Dendritic cell treated with granulocyte-macrophage colony-stimulating factor and Interleukin-4, amounts not matched to agents 40 ng/mL and 50 ng/mL, for 4 days (primary cell): ENCODE measurements at regions not wholly inside any gene's neighbourhood (a gene's known extent, or its start where the extent isn't known, plus 50 kb on each side); places are given as distances from the start of the nearest gene placed in this dataset.
"Not testable (repeated sequence)": the region's sequence is repeated elsewhere in the genome, so short reads cannot be mapped to it uniquely, and the experiment has no call there.

Experiments used
- H3K27ac Mint-ChIP-seq: one replicate; pipeline ENCODE4 v1.8.0; 2022; ENCODE audit warnings: mild to moderate bottlenecking, mixed read lengths
- H3K27me3 Mint-ChIP-seq: one replicate; pipeline ENCODE4 v1.8.0; 2022; ENCODE audit warnings: mild to moderate bottlenecking, mixed read lengths
- H3K36me3 Mint-ChIP-seq: one replicate; pipeline ENCODE4 v1.8.0; 2022; ENCODE audit warnings: low read depth, mixed read lengths
- H3K4me1 Mint-ChIP-seq: one replicate; pipeline ENCODE4 v1.8.0; 2022; ENCODE audit warnings: low read depth, mixed read lengths
- H3K4me3 Mint-ChIP-seq: one replicate; pipeline ENCODE4 v1.8.0; 2022; ENCODE audit warnings: mild to moderate bottlenecking, moderate library complexity, mixed read lengths
- H3K9me3 Mint-ChIP-seq: one replicate; pipeline ENCODE4 v1.8.0; 2022; ENCODE audit warnings: mixed read lengths
- intact Hi-C: fragments of 100-400 bp; cut with micrococcal nuclease; formaldehyde crosslinking; loops from one replicate; pipeline ENCODE4 v1.15.0; 2022

GRCh38 chr12:29921307-29921706 lies 137.6 kb upstream of the TMTC1 start:
- Mint-ChIP-seq H3K36me3 (no peaks in the 10 kb centered on the region), H3K27me3 (no peaks in the 10 kb centered on the region), H3K4me3 (no peak overlapping the region), H3K27ac (no peak overlapping the region), H3K4me1 (no peaks in the 10 kb centered on the region), H3K9me3 (no peaks in the 10 kb centered on the region)
- intact Hi-C loops = no loop called here

- H3K27me3 Mint-ChIP-seq = no peaks in the 10 kb centered on the region
- no peak overlapping the region for H3K27ac Mint-ChIP-seq
- intact Hi-C loops = no loop called here
- no peak overlapping the region for H3K4me3 Mint-ChIP-seq
- H3K4me1 Mint-ChIP-seq = no peaks in the 10 kb centered on the region
- no peaks in the 10 kb centered on the region for H3K36me3 Mint-ChIP-seq
- peaks cover 39% of the 10 kb centered on the region for H3K9me3 Mint-ChIP-seq
Measured at GRCh38 chr12:29908157-29908556, 124.4 kb upstream of the TMTC1 start.

DNA sequence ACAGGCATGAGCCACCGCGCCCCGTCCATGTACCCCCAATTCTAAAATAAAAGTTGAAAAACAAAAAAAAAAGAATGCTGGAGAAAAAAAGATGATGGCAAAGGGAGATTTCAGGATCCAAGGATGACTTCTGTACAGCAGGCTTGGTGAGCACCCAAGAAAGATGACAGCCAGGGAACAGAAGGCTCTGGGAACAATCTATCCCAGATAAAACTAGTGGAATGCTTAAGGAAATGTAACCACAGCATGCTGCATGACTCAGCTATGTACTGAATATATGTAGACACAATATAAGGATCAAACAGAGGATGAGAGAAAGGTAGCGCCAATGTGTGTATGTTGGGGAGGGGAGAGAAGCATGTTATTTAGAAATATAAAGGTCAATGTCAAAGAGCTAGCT lies 123.7 kb upstream of the TMTC1 start:
- Mint-ChIP-seq H3K4me3 (no peak overlapping the region), H3K27me3 (no peaks in the 10 kb centered on the region), H3K9me3 (peaks cover 34% of the 10 kb centered on the region), H3K36me3 (no peaks in the 10 kb centered on the region), H3K4me1 (no peaks in the 10 kb centered on the region), H3K27ac (no peak overlapping the region)
- intact Hi-C loops = no loop called here

GRCh38 chr12:29902043-29902442 lies 118.3 kb upstream of the TMTC1 start:
- Mint-ChIP-seq H3K27me3 (no peaks in the 10 kb centered on the region), H3K27ac (no peak overlapping the region), H3K9me3 (no peaks in the 10 kb centered on the region), H3K36me3 (no peaks in the 10 kb centered on the region), H3K4me1 (no peaks in the 10 kb centered on the region), H3K4me3 (no peak overlapping the region)
- intact Hi-C loops = no loop called here

- intact Hi-C loops = no loop called here
- H3K27me3 Mint-ChIP-seq = no peaks in the 10 kb centered on the region
- no peaks in the 10 kb centered on the region for H3K4me1 Mint-ChIP-seq
- H3K36me3 Mint-ChIP-seq = no peaks in the 10 kb centered on the region
- no peaks in the 10 kb centered on the region for H3K9me3 Mint-ChIP-seq
- H3K27ac Mint-ChIP-seq = no peak overlapping the region
- H3K4me3 Mint-ChIP-seq = no peak overlapping the region
Measured at GRCh38 chr12:29901585-29901984, 117.8 kb upstream of the TMTC1 start.

DNA sequence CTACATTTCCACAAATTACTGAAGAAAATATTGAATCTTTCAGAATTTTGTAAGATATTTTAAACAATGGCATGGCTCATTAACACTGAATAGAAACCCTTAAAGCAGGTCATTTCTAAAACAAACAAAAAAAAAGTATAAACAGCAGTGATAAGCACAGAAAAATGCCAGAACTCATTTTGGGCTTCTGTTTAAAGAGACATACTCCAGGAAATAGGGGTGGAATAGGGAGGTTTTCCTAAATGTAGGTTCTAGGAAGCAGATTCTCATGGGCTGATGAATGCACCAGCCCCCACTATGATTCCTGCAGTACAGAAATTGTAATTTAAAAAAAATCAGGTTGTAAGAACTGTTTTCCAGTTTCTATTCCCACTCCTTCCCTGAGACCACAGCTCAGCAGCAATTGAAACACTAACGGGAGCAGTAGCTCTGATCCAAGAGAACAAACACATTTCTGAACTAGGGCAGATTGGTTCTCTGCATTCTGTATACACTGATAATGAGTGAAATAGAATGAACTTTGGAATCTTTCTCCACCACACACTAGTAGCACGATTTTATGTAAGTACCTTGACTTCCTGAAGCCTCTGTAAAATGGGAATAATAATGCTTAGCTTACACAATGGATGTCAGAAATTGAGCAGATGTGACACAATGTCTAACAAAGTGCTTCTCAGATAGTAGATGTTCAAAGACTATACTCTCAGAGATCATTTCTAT lies 115.6 kb upstream of the TMTC1 start:
- Mint-ChIP-seq H3K27me3 (no peaks in the 10 kb centered on the region), H3K4me3 (no peak overlapping the region), H3K27ac (no peak overlapping the region), H3K36me3 (no peaks in the 10 kb centered on the region), H3K9me3 (no peaks in the 10 kb centered on the region), H3K4me1 (no peaks in the 10 kb centered on the region)
- intact Hi-C loops = no loop called here

DNA sequence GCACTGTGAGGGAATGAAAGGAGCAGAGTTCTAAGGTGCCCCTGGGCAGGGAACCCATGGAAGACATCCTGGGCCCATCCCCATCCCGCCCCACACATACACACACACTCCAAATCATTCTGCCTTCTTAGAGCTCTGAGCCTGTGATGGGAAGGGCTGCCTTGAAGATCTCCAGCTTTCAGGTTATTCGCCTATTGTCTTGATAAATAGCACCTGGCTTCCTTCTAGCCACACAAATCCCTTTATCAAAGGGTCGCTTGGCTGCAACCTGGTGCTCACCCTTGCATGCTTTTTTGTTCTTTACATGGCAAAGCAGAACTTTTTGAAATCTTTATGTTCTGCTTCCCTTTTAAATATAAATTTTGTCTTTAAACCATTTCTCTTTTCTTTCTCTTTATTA lies 112.2 kb upstream of the TMTC1 start:
- no peaks in the 10 kb centered on the region for H3K9me3 Mint-ChIP-seq
- no peaks in the 10 kb centered on the region for H3K4me1 Mint-ChIP-seq
- intact Hi-C loops = no loop called here
- no peaks in the 10 kb centered on the region for H3K27me3 Mint-ChIP-seq
- H3K27ac Mint-ChIP-seq = no peak overlapping the region
- no peak overlapping the region for H3K4me3 Mint-ChIP-seq
- H3K36me3 Mint-ChIP-seq = no peaks in the 10 kb centered on the region

- H3K27me3 Mint-ChIP-seq = no peaks in the 10 kb centered on the region
- H3K27ac Mint-ChIP-seq = no peak overlapping the region
- H3K4me1 Mint-ChIP-seq = no peaks in the 10 kb centered on the region
- intact Hi-C loops = no loop called here
- no peak overlapping the region for H3K4me3 Mint-ChIP-seq
- H3K36me3 Mint-ChIP-seq = no peaks in the 10 kb centered on the region
- no peaks in the 10 kb centered on the region for H3K9me3 Mint-ChIP-seq
Measured at GRCh38 chr12:29893002-29893401, 109.3 kb upstream of the TMTC1 start.

- no peak overlapping the region for H3K4me3 Mint-ChIP-seq
- intact Hi-C loops = no loop called here
- H3K9me3 Mint-ChIP-seq = no peaks in the 10 kb centered on the region
- H3K27me3 Mint-ChIP-seq = no peaks in the 10 kb centered on the region
- H3K27ac Mint-ChIP-seq = no peak overlapping the region
- H3K4me1 Mint-ChIP-seq = no peaks in the 10 kb centered on the region
- H3K36me3 Mint-ChIP-seq = no peaks in the 10 kb centered on the region
Measured at GRCh38 chr12:29891792-29892191, 108.0 kb upstream of the TMTC1 start.

DNA sequence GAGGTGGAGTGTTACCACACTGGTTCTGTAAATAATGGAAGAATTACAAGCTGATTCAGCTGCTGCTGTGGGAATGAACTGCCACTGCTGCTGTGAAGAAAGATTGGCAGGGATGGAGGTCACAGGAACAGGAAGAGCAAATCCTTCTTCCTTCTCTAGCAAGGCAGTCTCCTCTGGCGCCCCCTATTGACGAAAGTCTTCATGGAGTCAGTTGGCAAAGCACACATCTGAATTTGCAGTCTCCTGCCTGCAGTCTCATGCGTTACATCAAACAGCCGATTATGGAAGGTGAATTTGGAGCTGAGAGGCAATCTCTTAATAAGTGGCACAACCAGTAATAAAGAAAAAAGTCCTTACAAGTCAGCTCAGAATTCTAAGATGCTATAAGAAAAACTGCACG lies 106.0 kb upstream of the TMTC1 start:
- Mint-ChIP-seq H3K36me3 (no peaks in the 10 kb centered on the region), H3K27ac (no peak overlapping the region)
- intact Hi-C loops = loop anchor here (1.0 kb wide), 1 partner anchor 337 kb away; no protein-coding TSS in a partner anchor

GRCh38 chr12:29888777-29889176 lies 105.0 kb upstream of the TMTC1 start:
- no peaks in the 10 kb centered on the region for H3K4me1 Mint-ChIP-seq
- no peak overlapping the region for H3K27ac Mint-ChIP-seq
- peaks cover 17% of the 10 kb centered on the region for H3K9me3 Mint-ChIP-seq
- H3K27me3 Mint-ChIP-seq = no peaks in the 10 kb centered on the region
- intact Hi-C loops = loop anchor here (1.0 kb wide), 1 partner anchor 336 kb away; no protein-coding TSS in a partner anchor
- no peaks in the 10 kb centered on the region for H3K36me3 Mint-ChIP-seq
- H3K4me3 Mint-ChIP-seq = no peak overlapping the region

More for the DNA sequence above, 106.0 kb upstream of the TMTC1 start:
- H3K9me3 Mint-ChIP-seq = peaks cover 7% of the 10 kb centered on the region
- H3K4me3 Mint-ChIP-seq = no peak overlapping the region
- H3K27me3 Mint-ChIP-seq = no peaks in the 10 kb centered on the region
- no peaks in the 10 kb centered on the region for H3K4me1 Mint-ChIP-seq

GRCh38 chr12:29884957-29885356 lies 101.2 kb upstream of the TMTC1 start:
- intact Hi-C loops, H3K27ac Mint-ChIP-seq: not testable (repeated sequence)

GRCh38 chr12:29883941-29884554 lies 100.3 kb upstream of the TMTC1 start:
- Mint-ChIP-seq H3K9me3 (peaks cover 17% of the 10 kb centered on the region), H3K4me1 (no peaks in the 10 kb centered on the region)
- intact Hi-C loops = no loop called here

More at GRCh38 chr12:29884957-29885356, 101.2 kb upstream of the TMTC1 start:
- not testable (repeated sequence) for H3K36me3 Mint-ChIP-seq, H3K4me1 Mint-ChIP-seq, H3K4me3 Mint-ChIP-seq, H3K27me3 Mint-ChIP-seq
- H3K9me3 Mint-ChIP-seq = peaks cover 17% of the 10 kb centered on the region

GRCh38 chr12:29883525-29883924 lies 99.8 kb upstream of the TMTC1 start:
- H3K4me1 Mint-ChIP-seq = no peaks in the 10 kb centered on the region
- no peaks in the 10 kb centered on the region for H3K36me3 Mint-ChIP-seq
- peaks cover 17% of the 10 kb centered on the region for H3K9me3 Mint-ChIP-seq
- no peaks in the 10 kb centered on the region for H3K27me3 Mint-ChIP-seq
- H3K4me3 Mint-ChIP-seq = no peak overlapping the region
- H3K27ac Mint-ChIP-seq = no peak overlapping the region
- intact Hi-C loops = no loop called here

More at GRCh38 chr12:29883941-29884554, 100.3 kb upstream of the TMTC1 start:
- H3K27me3 Mint-ChIP-seq = no peaks in the 10 kb centered on the region
- H3K27ac Mint-ChIP-seq = no peak overlapping the region
- H3K4me3 Mint-ChIP-seq = no peak overlapping the region
- H3K36me3 Mint-ChIP-seq = no peaks in the 10 kb centered on the region

DNA sequence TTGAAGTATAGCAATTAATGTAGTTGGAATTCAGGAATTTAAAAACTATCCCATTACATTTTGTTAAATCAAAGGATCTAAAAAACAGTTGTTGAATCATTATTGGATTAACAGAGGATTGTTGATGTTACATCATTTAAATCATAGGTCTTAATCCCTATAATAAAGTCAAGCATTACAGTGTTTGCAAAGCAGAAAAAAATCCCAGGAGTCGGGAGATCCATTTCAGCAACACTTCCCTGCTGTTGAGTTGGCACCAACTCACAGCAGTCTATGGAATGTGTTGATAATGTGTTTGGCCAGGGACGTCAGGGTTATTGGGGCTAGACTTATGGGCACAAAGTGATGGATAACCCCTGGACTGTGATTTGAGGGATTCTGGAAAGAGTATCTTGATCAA lies 99.1 kb upstream of the TMTC1 start:
- Mint-ChIP-seq H3K27ac (no peak overlapping the region), H3K4me3 (no peak overlapping the region), H3K4me1 (no peaks in the 10 kb centered on the region), H3K36me3 (no peaks in the 10 kb centered on the region), H3K27me3 (no peaks in the 10 kb centered on the region), H3K9me3 (peaks cover 17% of the 10 kb centered on the region)
- intact Hi-C loops = no loop called here
